Hepatocyte (in vitro differentiated cells): ENCODE measurements at regions not wholly inside any gene's neighbourhood (a gene's known extent, or its start where the extent isn't known, plus 50 kb on each side); places are given as distances from the start of the nearest gene placed in this dataset.
"Not testable (repeated sequence)": the region's sequence is repeated elsewhere in the genome, so short reads cannot be mapped to it uniquely, and the experiment has no call there.

Experiments
- DNase-seq: peaks from one replicate; pipeline ENCODE4 v3.0.0-alpha.2; 2016; ENCODE audit warnings: low spot score
- H2AFZ ChIP-seq: fragments of 200-600 bp; sonication (generic); 2 replicates; pipeline ENCODE4 v1.6.0; 2016; ENCODE audit warnings: antibody characterized with exemption, mild to moderate bottlenecking
- H3K27ac ChIP-seq: fragments of 200-600 bp; sonication (generic); 2 replicates; pipeline ENCODE4 v1.5.1; 2016; ENCODE audit warnings: mild to moderate bottlenecking
- H3K27me3 ChIP-seq: fragments of 200-600 bp; sonication (generic); 2 replicates; pipeline ENCODE4 v1.6.1; 2016
- H3K36me3 ChIP-seq: fragments of 200-600 bp; sonication (generic); replicated peaks from 2 replicates; pipeline ENCODE4 v1.5.1; 2016; ENCODE audit warnings: low read depth; ENCODE audit not compliant: insufficient read depth
- H3K4me1 ChIP-seq: fragments of 200-600 bp; sonication (generic); 2 replicates; pipeline ENCODE4 v1.5.1; 2016; ENCODE audit warnings: mild to moderate bottlenecking, moderate library complexity; ENCODE audit not compliant: insufficient read depth
- H3K4me2 ChIP-seq: fragments of 200-600 bp; sonication (generic); 2 replicates; pipeline ENCODE4 v1.6.0; 2016
- H3K4me3 ChIP-seq: fragments of 200-600 bp; sonication (generic); 2 replicates; pipeline ENCODE4 v1.5.1; 2016; ENCODE audit warnings: mild to moderate bottlenecking
- H3K79me2 ChIP-seq: fragments of 200-600 bp; sonication (generic); 2 replicates; pipeline ENCODE4 v1.6.0; 2017; ENCODE audit warnings: mild to moderate bottlenecking
- H3K9me2 ChIP-seq: fragments of 200-600 bp; sonication (generic); replicated peaks from 2 replicates; pipeline ENCODE4 v1.6.0; 2017; ENCODE audit warnings: mild to moderate bottlenecking; ENCODE audit not compliant: insufficient read depth
- H3K9me3 ChIP-seq: fragments of 200-600 bp; sonication (generic); 2 replicates; pipeline ENCODE4 v1.5.1; 2016; ENCODE audit warnings: low read depth, mild to moderate bottlenecking
- H4K20me1 ChIP-seq: fragments of 200-600 bp; sonication (generic); 2 replicates; pipeline ENCODE4 v1.6.0; 2016; ENCODE audit warnings: mild to moderate bottlenecking; ENCODE audit not compliant: insufficient read depth, poor library complexity, severe bottlenecking
- EZH2 ChIP-seq: fragments of 200-600 bp; sonication (generic); IDR thresholded peaks from 2 replicates; pipeline ENCODE4 v1.6.1; 2016; ENCODE audit warnings: antibody characterized with exemption, mild to moderate bottlenecking, borderline replicate concordance
- EZH2phosphoT487 ChIP-seq: fragments of 200-600 bp; sonication (generic); IDR thresholded peaks from one replicate; pipeline ENCODE4 v1.6.1; 2018; ENCODE audit warnings: antibody characterized with exemption, mild to moderate bottlenecking, low read depth, moderate library complexity; ENCODE audit not compliant: unreplicated experiment, severe bottlenecking
- WGBS: methylation state at CpG from one replicate; pipeline ENCODE4 v1.1.6; 2016; ENCODE audit warnings: low lambda C conversion rate; ENCODE audit errors: missing lambda C conversion rate; 5-methylcytosine and 5-hydroxymethylcytosine counted together
- TF ChIP-seq, protein P1 (sequence below): fragments of 200-600 bp; sonication (generic); IDR thresholded peaks from 2 replicates; pipeline ENCODE4 v1.5.1; 2016; ENCODE audit warnings: antibody characterized with exemption, mild to moderate bottlenecking; ENCODE audit not compliant: poor library complexity

DNA sequence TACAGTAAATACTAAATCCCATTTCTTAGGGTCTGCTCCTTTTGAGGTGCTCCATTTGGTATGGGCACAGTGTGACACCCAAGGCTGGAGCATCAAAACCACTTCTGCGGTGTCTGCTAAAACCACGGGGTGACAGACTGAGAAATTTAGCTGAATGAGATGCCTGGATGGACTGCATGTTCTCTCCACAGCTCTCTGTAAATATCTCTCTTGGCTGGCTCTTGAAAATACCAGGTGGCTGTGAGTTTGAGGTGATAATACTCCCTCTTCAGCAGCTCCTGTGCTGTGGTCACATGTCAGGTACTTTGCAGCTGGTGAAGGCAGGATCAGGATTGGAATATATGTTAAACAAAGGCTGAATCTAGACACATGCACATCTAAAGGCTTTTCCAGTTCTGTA, 93.7 kb upstream of the SIMC1 start:
- Histone ChIP-seq H3K4me1 (no peaks in the 10 kb centered on the region), H3K27me3 (no peaks in the 10 kb centered on the region), H3K36me3 (no peaks in the 10 kb centered on the region), H4K20me1 (no peaks in the 10 kb centered on the region), H3K4me2 (no peak overlapping the region), H3K27ac (no peak overlapping the region), H3K9me2 (no peaks in the 10 kb centered on the region), H2AFZ (no peak overlapping the region), H3K4me3 (no peak overlapping the region), H3K79me2 (no peaks in the 10 kb centered on the region), H3K9me3 (no peaks in the 10 kb centered on the region)
- WGBS: 88% methylated on average over 2 of the region's 2 CpGs
- no peak for DNase-seq
- TF ChIP-seq EZH2 (no peak), EZH2phosphoT487 (no peak)
- TF ChIP-seq, protein P1, sequence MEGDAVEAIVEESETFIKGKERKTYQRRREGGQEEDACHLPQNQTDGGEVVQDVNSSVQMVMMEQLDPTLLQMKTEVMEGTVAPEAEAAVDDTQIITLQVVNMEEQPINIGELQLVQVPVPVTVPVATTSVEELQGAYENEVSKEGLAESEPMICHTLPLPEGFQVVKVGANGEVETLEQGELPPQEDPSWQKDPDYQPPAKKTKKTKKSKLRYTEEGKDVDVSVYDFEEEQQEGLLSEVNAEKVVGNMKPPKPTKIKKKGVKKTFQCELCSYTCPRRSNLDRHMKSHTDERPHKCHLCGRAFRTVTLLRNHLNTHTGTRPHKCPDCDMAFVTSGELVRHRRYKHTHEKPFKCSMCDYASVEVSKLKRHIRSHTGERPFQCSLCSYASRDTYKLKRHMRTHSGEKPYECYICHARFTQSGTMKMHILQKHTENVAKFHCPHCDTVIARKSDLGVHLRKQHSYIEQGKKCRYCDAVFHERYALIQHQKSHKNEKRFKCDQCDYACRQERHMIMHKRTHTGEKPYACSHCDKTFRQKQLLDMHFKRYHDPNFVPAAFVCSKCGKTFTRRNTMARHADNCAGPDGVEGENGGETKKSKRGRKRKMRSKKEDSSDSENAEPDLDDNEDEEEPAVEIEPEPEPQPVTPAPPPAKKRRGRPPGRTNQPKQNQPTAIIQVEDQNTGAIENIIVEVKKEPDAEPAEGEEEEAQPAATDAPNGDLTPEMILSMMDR: no peak

DNA sequence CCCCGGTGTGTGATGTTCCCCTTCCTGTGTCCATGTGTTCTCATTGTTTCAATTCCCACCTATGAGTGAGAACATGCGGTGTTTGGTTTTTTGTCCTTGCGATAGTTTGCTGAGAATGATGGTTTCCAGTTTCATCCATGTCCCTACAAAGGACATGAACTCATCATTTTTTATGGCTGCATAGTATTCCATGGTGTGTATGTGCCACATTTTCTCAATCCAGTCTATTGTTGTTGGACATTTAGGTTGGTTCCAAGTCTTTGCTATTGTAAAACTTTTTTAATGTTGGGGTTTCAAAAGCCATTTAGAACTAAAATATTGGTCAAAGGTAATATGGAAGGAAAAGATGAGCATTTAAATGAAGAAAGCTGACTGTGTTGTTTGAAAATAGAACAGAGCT, 88.3 kb upstream of the SIMC1 start:
- H3K79me2 ChIP-seq, H3K9me3 ChIP-seq, H3K4me2 ChIP-seq, DNase-seq, H3K4me3 ChIP-seq, H2AFZ ChIP-seq, H3K4me1 ChIP-seq, H3K27ac ChIP-seq, H3K9me2 ChIP-seq, H4K20me1 ChIP-seq, H3K36me3 ChIP-seq, H3K27me3 ChIP-seq: not testable (repeated sequence)
- 96% methylated on average over 3 of the region's 3 CpGs for WGBS

GRCh38 chr5:176151281-176151680, 86.9 kb upstream of the SIMC1 start:
- H2AFZ ChIP-seq: no peak overlapping the region
- H3K27ac ChIP-seq: no peak overlapping the region
- H3K4me1 ChIP-seq: peaks cover 4% of the 10 kb centered on the region
- no peak for DNase-seq
- no peaks in the 10 kb centered on the region for H3K9me3 ChIP-seq
- H3K4me3 ChIP-seq: no peak overlapping the region
- TF ChIP-seq EZH2phosphoT487 (no peak), EZH2 (no peak)
- TF ChIP-seq, protein P1: no peak
- H3K9me2 ChIP-seq: no peaks in the 10 kb centered on the region
- H3K4me2 ChIP-seq: no peak overlapping the region
- H4K20me1 ChIP-seq: no peaks in the 10 kb centered on the region
- H3K27me3 ChIP-seq: no peaks in the 10 kb centered on the region
- 73% methylated on average over 9 of the region's 9 CpGs for WGBS
- no peaks in the 10 kb centered on the region for H3K36me3 ChIP-seq
- no peaks in the 10 kb centered on the region for H3K79me2 ChIP-seq

DNA sequence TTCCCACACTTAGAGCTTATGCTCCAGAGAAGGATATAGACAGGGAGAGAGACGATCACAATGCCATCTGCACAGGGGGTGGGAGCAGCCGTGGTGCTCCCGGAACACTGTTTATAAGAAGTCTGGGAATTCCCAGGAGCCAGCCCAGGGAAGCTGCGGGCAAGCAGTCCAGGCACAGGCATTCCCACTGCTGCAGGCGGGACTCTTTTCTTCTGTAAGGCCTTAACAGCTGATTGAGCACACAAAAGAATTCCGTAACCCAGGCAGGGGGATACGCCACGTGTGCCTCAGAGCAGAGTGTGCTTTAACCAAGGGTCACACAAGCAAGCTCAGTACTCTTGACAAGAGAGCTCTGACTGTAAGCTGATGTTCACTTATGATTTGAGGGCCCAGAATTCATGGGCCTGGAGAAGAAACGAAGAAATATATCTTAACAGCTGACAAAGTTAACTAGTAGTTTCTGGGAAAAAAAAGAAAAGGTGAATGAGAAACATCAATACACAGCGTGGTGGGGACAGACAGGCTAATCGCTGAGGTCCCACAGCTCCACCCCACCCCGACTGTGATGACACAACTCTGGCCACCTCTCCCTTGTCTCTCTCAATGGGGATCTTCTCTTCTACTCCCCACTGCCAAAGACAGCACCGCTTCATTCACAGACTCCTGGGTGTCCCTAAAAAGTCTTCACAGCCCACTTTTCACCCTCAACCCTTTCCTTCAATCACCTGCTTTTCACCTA, 85.9 kb upstream of the SIMC1 start:
- no peaks in the 10 kb centered on the region for H3K79me2 ChIP-seq
- H3K9me3 ChIP-seq: no peaks in the 10 kb centered on the region
- no peaks in the 10 kb centered on the region for H3K36me3 ChIP-seq
- DNase-seq: no peak
- no peak overlapping the region for H2AFZ ChIP-seq
- peaks cover 4% of the 10 kb centered on the region for H3K4me1 ChIP-seq
- no peak overlapping the region for H3K4me2 ChIP-seq
- TF ChIP-seq EZH2phosphoT487 (no peak), EZH2 (no peak)
- TF ChIP-seq, protein P1: no peak
- H4K20me1 ChIP-seq: no peaks in the 10 kb centered on the region
- no peaks in the 10 kb centered on the region for H3K9me2 ChIP-seq
- WGBS: 37% methylated on average over 13 of the region's 13 CpGs
- H3K27me3 ChIP-seq: no peaks in the 10 kb centered on the region
- no peak overlapping the region for H3K27ac ChIP-seq
- H3K4me3 ChIP-seq: no peak overlapping the region
